HUES48 (cell line): ENCODE measurements at regions not wholly inside any gene's neighbourhood (a gene's known extent, or its start where the extent isn't known, plus 50 kb on each side); places are given as distances from the start of the nearest gene placed in this dataset.
"Not testable (repeated sequence)": the region's sequence is repeated elsewhere in the genome, so short reads cannot be mapped to it uniquely, and the experiment has no call there.

Experiments used
- H3K27ac ChIP-seq: one replicate; pipeline ENCODE4 v1.7.0; 2013; ENCODE audit warnings: low read depth, low read length, inconsistent platforms
- H3K27me3 ChIP-seq: 2 replicates; pipeline ENCODE4 v1.6.1; 2013; ENCODE audit warnings: mild to moderate bottlenecking, low read length; ENCODE audit not compliant: control insufficient read depth, insufficient read depth
- H3K36me3 ChIP-seq: 2 replicates; pipeline ENCODE4 v1.6.1; 2013; ENCODE audit warnings: low read length; ENCODE audit not compliant: control insufficient read depth, insufficient read depth
- H3K4me1 ChIP-seq: 2 replicates; pipeline ENCODE4 v1.6.1; 2013; ENCODE audit warnings: mild to moderate bottlenecking, low read length; ENCODE audit not compliant: control insufficient read depth, insufficient read depth
- H3K4me3 ChIP-seq: 2 replicates; pipeline ENCODE4 v1.5.1; 2013; ENCODE audit warnings: mild to moderate bottlenecking, low read depth, low read length
- H3K9ac ChIP-seq: 2 replicates; pipeline ENCODE4 v1.6.1; 2013; ENCODE audit warnings: mild to moderate bottlenecking, low read depth, low read length, moderate library complexity
- H3K9me3 ChIP-seq: 2 replicates; pipeline ENCODE4 v1.6.1; 2013; ENCODE audit warnings: low read length; ENCODE audit not compliant: control insufficient read depth, insufficient read depth

DNA sequence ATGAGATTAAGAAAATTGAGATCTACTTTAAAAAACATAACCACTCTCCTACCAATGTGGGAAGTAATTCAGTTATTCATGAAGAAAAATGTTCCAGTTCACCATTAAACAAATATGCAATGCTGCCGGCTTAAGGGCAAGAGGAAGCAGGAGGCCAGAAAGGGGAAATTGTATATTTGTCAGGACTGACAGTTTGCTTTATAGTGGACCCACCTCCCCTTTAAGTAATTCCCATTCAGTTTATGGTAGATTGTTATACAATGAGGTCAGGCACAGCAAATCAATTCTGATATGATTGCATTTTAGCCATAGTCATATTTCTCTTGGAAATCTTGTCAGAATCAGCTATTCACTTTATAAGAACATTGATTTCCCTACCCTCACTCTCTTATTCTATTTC lies 547.8 kb downstream of the FRK start:
- H3K27ac ChIP-seq: no peak overlapping the region
- no peak overlapping the region for H3K9ac ChIP-seq
- H3K27me3 ChIP-seq: no peaks in the 10 kb centered on the region
- no peaks in the 10 kb centered on the region for H3K4me1 ChIP-seq
- H3K4me3 ChIP-seq: no peak overlapping the region
- no peaks in the 10 kb centered on the region for H3K9me3 ChIP-seq
- no peaks in the 10 kb centered on the region for H3K36me3 ChIP-seq

DNA sequence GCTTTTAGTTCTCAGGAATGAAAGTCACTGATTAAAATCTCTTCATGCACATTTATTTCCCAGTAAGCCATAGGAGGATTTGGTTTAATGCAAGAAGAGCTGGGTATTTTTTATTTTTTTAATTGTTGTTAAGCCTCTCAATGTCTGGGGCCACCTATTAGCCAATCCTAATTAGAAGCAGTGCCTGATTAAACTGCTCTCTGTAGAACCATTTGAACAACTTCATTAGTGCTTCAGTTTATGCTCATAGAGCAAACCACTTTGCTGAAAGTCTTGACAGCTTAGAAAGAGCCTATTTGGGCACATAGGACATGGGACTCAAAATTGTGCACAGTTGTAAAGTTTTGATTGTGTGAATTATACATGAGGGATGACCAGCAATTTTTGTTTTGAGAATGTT lies 548.9 kb downstream of the FRK start:
- Histone ChIP-seq H3K4me3 (no peak overlapping the region), H3K27ac (no peak overlapping the region)

DNA sequence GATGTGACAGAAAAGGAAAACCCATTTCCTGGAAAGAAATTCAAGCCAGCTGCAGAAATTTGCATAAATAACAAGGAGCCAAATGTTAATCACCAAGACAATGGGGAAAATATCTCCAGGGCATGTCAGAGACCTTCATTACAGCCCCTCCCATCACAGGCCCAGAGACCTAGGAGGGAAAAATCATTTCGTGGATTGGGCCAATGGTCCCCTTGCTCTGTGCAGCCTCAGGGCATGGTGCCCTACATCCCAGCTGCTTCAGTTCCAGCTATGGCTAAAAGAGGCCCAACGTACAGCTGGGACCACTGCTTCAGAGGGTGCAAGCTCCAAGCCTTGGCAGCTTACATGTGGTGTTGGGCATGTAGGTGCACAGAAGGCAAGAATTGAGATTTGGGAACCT lies 558.3 kb downstream of the FRK start:
- not testable (repeated sequence) for H3K4me3 ChIP-seq, H3K9ac ChIP-seq, H3K27ac ChIP-seq, H3K36me3 ChIP-seq, H3K27me3 ChIP-seq, H3K9me3 ChIP-seq, H3K4me1 ChIP-seq

More for the DNA sequence above, 548.9 kb downstream of the FRK start:
- Histone ChIP-seq H3K4me1 (no peaks in the 10 kb centered on the region), H3K36me3 (no peaks in the 10 kb centered on the region), H3K27me3 (no peaks in the 10 kb centered on the region), H3K9ac (no peak overlapping the region), H3K9me3 (no peaks in the 10 kb centered on the region)

DNA sequence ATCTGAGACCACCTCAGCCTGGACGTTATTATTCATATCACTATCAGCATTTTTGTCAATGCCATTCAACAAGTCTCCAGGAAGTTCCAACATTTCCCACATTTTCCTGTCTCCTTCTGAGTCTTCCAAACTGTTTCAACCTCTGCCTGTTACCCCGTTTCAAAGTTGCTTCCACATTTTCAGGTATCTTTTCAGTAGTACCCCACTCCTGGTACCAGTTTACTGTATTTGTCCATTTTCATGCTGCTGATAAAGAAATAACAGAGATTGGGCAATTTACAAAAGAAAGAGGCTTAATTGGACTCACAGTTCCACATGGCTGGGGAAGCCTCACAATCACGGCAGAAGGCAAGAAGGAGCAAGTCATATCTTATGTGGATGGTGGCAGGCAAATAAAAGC lies 565.5 kb downstream of the FRK start:
- Histone ChIP-seq H3K9ac (no peak overlapping the region), H3K27ac (no peak overlapping the region), H3K27me3 (no peaks in the 10 kb centered on the region), H3K4me1 (no peaks in the 10 kb centered on the region), H3K9me3 (peaks cover 39% of the 10 kb centered on the region), H3K36me3 (no peaks in the 10 kb centered on the region), H3K4me3 (no peak overlapping the region)

DNA sequence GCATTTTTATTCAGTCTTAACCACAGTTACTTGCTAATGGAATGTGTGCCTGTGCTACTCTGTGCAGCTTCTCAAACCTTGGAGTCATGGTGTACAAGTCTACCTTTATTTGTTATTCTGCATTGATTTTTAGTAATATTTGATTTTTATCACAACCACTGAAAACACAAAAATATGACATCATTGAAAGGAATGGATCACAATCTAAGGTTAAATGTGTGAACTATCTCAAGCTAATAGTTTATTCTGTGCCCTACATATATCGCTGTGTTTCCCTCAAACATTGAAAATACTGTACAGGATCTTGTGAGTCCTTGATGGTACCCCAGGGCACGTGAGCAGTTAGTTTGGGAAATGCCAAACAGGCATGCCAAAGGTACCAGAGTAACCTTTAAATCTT lies 573.4 kb downstream of the FRK start:
- H3K9me3 ChIP-seq: peaks cover 5% of the 10 kb centered on the region
- H3K9ac ChIP-seq: no peak overlapping the region
- H3K27me3 ChIP-seq: no peaks in the 10 kb centered on the region
- no peak overlapping the region for H3K4me3 ChIP-seq
- no peaks in the 10 kb centered on the region for H3K36me3 ChIP-seq
- H3K4me1 ChIP-seq: no peaks in the 10 kb centered on the region
- no peak overlapping the region for H3K27ac ChIP-seq

DNA sequence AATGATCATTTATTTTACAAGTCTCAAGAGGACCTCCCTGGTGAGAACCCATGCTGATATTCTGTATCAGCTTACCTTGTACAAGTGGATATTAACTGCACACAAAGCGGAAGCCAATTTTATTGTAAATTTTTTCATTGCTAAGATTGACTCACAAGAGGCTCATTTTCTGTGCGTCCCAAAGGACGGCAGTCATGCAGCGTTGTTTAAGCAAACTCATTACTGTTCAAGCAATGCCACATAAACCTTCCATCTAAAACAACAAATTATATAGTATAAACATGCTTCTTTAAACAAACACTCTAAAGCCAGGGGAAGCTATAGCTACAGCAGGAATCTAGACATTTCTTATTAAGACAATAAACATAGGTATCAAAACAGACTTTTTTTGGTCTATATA lies 575.3 kb downstream of the FRK start:
- Histone ChIP-seq H3K27me3 (no peaks in the 10 kb centered on the region), H3K9me3 (no peaks in the 10 kb centered on the region), H3K4me3 (no peak overlapping the region), H3K4me1 (no peaks in the 10 kb centered on the region), H3K9ac (no peak overlapping the region), H3K27ac (no peak overlapping the region), H3K36me3 (no peaks in the 10 kb centered on the region)

DNA sequence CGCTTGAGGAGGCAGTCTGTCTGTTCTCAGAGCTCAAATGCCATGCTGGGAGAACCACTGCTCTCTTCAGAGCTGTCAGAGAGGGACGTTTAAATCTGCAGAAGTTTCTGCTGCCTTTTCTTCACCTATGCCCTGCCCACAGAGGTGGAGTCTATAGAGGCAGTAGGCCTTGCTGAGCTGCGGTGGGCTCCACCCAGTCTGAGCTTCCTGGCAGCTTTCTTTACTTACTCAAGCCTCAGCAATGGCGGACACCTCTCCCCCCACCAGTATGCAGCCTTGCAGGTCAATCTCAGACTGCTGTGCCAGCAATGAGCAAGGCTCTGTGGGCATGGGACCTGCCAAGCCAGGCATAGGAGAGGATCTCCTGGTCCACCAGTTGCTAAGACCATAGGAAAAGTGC lies 580.1 kb downstream of the FRK start:
- H3K27me3 ChIP-seq, H3K9me3 ChIP-seq, H3K4me1 ChIP-seq, H3K36me3 ChIP-seq, H3K4me3 ChIP-seq, H3K9ac ChIP-seq, H3K27ac ChIP-seq: not testable (repeated sequence)

DNA sequence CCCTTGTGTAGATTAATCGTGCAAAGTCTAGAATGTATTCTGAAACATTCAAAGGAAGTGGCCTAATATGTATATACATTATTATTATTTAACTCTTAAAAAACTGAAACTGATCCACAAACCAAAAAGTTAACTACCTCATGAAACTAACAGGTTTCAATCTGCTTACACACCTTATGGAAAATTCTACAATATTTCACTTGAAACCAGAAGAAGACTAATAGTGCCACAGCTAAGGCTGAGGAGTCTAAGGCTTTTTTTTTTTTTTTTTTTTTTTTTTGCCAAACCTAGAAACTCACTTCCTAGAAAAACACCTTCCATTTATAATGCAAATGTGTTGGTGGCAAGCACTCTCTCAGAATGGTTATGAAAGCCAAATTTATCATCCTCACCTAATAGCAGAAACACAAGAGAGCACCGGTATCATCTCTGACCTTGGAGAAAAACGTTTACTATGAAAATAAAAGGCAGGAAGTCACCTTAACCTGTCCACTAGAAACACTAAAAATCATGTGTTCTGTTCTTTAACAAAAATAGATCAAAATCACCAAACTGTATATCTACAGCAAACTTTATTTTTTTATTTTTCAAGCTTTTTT lies 586.1 kb downstream of the FRK start:
- Histone ChIP-seq H3K4me1 (no peaks in the 10 kb centered on the region), H3K36me3 (no peaks in the 10 kb centered on the region), H3K27me3 (no peaks in the 10 kb centered on the region), H3K27ac (no peak overlapping the region), H3K9me3 (no peaks in the 10 kb centered on the region), H3K4me3 (no peak overlapping the region), H3K9ac (no peak overlapping the region)

DNA sequence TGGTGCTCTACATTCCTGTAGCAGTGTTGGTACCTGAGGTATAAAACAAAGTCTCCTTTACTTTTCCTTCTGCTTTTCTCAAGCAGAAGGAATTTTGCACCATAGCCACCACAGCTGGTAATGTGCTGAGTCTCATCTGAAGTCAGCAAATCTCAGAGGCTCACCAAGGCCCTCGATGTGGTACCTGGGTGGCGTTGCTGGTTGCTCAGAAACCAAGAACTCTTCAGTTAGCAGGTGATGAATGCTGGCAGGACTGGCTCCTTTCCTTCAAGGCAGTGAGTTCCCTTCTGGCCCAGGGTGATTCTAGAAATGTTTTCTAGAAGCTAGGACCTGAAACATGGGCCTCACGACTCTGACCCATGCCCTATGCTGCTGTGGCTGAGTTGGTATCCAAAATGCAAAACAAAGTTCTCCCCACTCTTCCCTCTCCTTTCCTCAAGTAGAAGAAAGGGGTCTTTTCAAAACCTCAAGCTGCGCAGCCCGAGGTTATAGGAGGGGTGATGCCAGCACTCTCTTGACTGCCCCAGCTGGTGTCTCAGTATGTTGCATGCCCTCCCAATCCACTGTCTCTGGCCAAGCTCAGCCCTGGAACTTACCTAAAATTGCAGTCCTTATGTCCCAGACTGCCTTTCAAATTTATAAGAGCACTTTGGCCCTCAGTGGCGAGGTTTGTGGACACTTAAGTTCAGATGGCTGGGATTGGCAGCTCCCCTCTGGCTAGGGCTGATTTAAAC lies 592.3 kb downstream of the FRK start:
- Histone ChIP-seq H3K4me1 (no peaks in the 10 kb centered on the region), H3K27me3 (no peaks in the 10 kb centered on the region), H3K27ac (no peak overlapping the region), H3K36me3 (no peaks in the 10 kb centered on the region), H3K9ac (no peak overlapping the region), H3K9me3 (peaks cover 5% of the 10 kb centered on the region), H3K4me3 (no peak overlapping the region)

DNA sequence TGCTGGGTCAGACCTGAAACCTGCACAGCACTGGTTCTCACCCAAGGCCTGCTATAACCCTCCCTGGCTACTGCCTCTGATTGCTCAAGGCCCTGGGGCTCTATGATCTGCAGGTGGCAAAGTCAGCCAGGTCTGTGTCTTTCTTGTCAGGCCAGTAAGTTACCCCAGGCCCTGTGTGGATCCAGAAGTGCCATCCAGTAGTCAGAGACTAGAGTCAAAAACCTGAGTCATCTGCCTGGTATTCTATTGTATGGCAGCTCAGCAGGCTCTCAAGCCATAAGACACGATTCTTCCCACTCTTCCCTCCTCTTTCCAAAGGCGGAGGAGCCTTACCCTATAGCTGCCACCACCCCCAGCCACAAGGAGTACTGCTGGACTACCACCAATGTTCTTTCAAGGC lies 593.0 kb downstream of the FRK start:
- no peaks in the 10 kb centered on the region for H3K27me3 ChIP-seq
- no peaks in the 10 kb centered on the region for H3K4me1 ChIP-seq
- H3K36me3 ChIP-seq: no peaks in the 10 kb centered on the region
- H3K4me3 ChIP-seq: no peak overlapping the region
- no peak overlapping the region for H3K9ac ChIP-seq
- peaks cover 5% of the 10 kb centered on the region for H3K9me3 ChIP-seq
- H3K27ac ChIP-seq: no peak overlapping the region

DNA sequence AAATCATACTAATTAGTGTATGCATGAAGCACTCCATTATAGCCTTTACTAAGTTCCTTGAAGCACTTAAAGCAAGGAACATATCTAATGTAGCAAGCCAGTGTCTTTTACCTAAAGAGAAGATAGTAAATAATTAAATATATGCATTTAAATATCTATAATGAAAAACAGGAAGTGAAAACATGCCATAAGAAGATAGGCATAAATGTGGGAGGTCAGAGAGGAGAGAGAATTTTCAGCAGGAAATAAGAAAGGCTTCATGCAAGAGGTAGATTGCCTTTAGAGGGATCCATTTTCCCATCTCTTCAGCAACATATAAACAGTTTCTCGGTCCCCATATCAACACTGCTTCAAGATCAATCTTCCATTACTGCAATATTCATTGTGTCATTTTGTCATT lies 599.8 kb downstream of the FRK start:
- no peak overlapping the region for H3K9ac ChIP-seq
- no peaks in the 10 kb centered on the region for H3K27me3 ChIP-seq
- peaks cover 5% of the 10 kb centered on the region for H3K9me3 ChIP-seq
- H3K4me1 ChIP-seq: peaks cover 29% of the 10 kb centered on the region
- H3K27ac ChIP-seq: no peak overlapping the region
- no peaks in the 10 kb centered on the region for H3K36me3 ChIP-seq
- no peak overlapping the region for H3K4me3 ChIP-seq
